WI38 (cell line): ENCODE measurements at regions not wholly inside any gene's neighbourhood (a gene's known extent, or its start where the extent isn't known, plus 50 kb on each side); places are given as distances from the start of the nearest gene placed in this dataset.

Experiments used
- H3K4me3 ChIP-seq: 2 replicates; pipeline ENCODE4 v1.5.1; 2011; ENCODE audit warnings: low read depth, mild to moderate bottlenecking, control low read depth, low read length
- CTCF ChIP-seq: IDR thresholded peaks from 2 replicates; pipeline ENCODE4 v1.5.1; 2012; ENCODE audit warnings: low read depth, mild to moderate bottlenecking, control low read depth, low read length

GRCh38 chr20:39885975-39886649 is 802.9 kb downstream of the MAFB start:
- no peak for TF ChIP-seq CTCF
- H3K4me3 ChIP-seq: no peak overlapping the region

- no peak overlapping the region for H3K4me3 ChIP-seq
- no peak for TF ChIP-seq CTCF
Observed at GRCh38 chr20:39882806-39883205, 806.2 kb downstream of the MAFB start.

GRCh38 chr20:39880890-39881289 is 808.1 kb downstream of the MAFB start:
- TF ChIP-seq CTCF: no peak
- no peak overlapping the region for H3K4me3 ChIP-seq

GRCh38 chr20:39879296-39879695 is 809.7 kb downstream of the MAFB start:
- TF ChIP-seq CTCF: no peak
- H3K4me3 ChIP-seq: no peak overlapping the region

- no peak for TF ChIP-seq CTCF
- no peak overlapping the region for H3K4me3 ChIP-seq
Observed at GRCh38 chr20:39878809-39879208, 810.2 kb downstream of the MAFB start.

- H3K4me3 ChIP-seq: no peak overlapping the region
- TF ChIP-seq CTCF: no peak
Observed at GRCh38 chr20:39878320-39878719, 810.7 kb downstream of the MAFB start.

GRCh38 chr20:39877788-39878187 is 811.2 kb downstream of the MAFB start:
- H3K4me3 ChIP-seq: no peak overlapping the region
- TF ChIP-seq CTCF: no peak
